ENCODE measurements at regions not wholly inside any gene's neighbourhood (a gene's known extent, or its start where the extent isn't known, plus 50 kb on each side); places are given as distances from the start of the nearest gene placed in this dataset.

DNA sequence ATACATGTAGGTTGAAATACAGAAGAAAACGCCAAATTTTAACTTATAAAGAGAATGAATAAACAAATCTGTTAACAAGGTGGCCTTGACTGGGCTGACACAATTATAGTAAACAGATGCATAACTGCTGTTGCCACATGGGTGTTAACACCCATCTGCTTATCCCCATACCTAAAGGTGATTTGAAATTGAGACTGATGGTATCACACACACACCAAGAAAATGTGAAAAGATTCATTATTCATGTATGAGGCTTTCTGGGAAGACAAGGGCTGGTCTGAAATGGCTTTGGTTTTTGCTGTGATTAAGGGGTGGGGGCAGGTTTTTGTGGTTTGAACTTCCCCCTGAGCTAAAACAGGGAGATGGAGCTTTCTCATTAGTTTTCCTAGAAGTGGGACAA lies 156.6 kb downstream of the SYT10 start:
- Histone ChIP-seq H3K9me3 (peaks cover 0 to 55% (median 4%) of the 10 kb centered on the region in 11 donors), H3K4me1 (no peaks in the 10 kb centered on the region), H3K4me3 (no peak overlapping the region), H3K36me3 (no peaks in the 10 kb centered on the region), H3K27me3 (no peaks in the 10 kb centered on the region), H3K27ac (no peak overlapping the region)
- no peak for DNase-seq
- TF ChIP-seq, protein P1, sequence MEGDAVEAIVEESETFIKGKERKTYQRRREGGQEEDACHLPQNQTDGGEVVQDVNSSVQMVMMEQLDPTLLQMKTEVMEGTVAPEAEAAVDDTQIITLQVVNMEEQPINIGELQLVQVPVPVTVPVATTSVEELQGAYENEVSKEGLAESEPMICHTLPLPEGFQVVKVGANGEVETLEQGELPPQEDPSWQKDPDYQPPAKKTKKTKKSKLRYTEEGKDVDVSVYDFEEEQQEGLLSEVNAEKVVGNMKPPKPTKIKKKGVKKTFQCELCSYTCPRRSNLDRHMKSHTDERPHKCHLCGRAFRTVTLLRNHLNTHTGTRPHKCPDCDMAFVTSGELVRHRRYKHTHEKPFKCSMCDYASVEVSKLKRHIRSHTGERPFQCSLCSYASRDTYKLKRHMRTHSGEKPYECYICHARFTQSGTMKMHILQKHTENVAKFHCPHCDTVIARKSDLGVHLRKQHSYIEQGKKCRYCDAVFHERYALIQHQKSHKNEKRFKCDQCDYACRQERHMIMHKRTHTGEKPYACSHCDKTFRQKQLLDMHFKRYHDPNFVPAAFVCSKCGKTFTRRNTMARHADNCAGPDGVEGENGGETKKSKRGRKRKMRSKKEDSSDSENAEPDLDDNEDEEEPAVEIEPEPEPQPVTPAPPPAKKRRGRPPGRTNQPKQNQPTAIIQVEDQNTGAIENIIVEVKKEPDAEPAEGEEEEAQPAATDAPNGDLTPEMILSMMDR (IDR thresholded peaks at IDR 0.05), result no peak
- 90 to 94% methylated on average over 1 of the region's 1 CpG for WGBS, 2 donors
- intact Hi-C loops (cut with DNase I), result no loop called here
- ATAC-seq, result no peak

DNA sequence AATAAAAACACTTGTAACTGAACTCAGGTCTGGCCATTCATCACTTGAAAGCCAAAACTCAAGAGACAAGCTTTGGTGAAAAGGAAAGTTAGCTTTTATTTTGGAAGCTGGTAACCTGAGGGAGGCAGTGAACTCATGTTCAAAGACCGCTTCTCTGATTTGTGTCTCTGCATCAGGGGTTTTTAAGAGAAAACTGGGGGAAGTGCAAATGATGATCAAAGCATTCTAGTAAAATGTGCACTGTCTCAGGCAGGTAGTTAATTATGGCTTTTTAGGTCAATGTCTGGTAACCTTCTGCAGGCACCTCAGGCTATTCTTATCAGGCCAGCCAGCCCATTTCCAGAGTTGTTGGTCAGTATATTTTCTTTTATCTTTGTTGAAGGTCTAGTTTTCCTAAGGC lies 162.2 kb downstream of the SYT10 start:
- DNase-seq (no peak), ATAC-seq (no peak)
- 69 to 78% methylated on average over 1 of the region's 1 CpG for WGBS, 2 donors
- no peak overlapping the region for H3K4me3 ChIP-seq
- TF ChIP-seq, protein P1 (IDR thresholded peaks at IDR 0.05), result no peak
- H3K36me3 ChIP-seq, result no peaks in the 10 kb centered on the region
- H3K27me3 ChIP-seq, result no peaks in the 10 kb centered on the region
- no peaks in the 10 kb centered on the region for H3K4me1 ChIP-seq
- peaks cover 0 to 61% (median 4%) of the 10 kb centered on the region in 11 donors for H3K9me3 ChIP-seq
- H3K27ac ChIP-seq, result no peak overlapping the region
- intact Hi-C loops (cut with DNase I), result no loop called here

DNA sequence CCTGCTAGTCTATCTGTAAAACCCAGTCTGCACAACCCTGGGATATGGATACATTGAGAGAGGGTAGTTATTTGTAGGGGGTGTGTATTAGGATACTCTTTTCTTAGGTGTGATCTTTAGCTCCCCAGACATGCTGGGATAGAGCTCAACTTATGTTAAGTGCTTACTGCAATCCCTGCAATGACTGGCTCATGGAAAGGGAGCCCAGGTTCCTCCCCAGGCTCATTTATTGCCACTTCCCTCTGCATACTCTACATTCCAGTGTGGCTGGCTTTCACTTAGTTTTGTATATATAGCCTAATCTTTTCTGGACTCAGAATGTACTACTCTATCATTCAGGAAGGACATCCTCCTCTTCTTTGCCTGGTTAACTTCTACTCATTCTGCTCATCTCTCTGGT lies 172.0 kb downstream of the SYT10 start:
- ATAC-seq (no peak), DNase-seq (no peak)
- Histone ChIP-seq H3K4me3 (no peak overlapping the region), H3K27ac (no peak overlapping the region), H3K9me3 (peaks cover 0 to 9% (median 0%) of the 10 kb centered on the region in 11 donors), H3K27me3 (no peaks in the 10 kb centered on the region), H3K36me3 (no peaks in the 10 kb centered on the region), H3K4me1 (no peaks in the 10 kb centered on the region)
- intact Hi-C loops (cut with DNase I), result no loop called here
- TF ChIP-seq, protein P1 (IDR thresholded peaks at IDR 0.05), result no peak

DNA sequence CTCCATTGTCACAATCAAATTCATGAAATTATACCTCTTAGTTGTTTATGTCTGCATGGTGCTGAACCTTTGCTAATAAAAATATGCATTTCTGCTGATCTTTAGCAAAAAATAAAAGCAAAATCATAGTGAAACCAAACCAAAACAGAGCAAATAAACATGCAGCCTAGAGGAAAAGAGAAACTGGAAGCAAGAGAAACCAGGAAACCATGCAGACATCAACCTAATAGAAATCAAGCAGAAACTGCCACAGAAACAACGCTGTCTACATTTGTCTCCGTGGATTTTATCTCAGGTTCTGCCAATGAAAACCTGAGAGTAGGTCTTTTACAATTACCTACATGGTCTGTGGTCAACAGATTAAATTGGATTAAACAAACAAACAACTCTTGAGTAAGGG lies 173.7 kb downstream of the SYT10 start:
- intact Hi-C loops (cut with DNase I), result no loop called here
- no peak overlapping the region for H3K27ac ChIP-seq
- TF ChIP-seq, protein P1 (IDR thresholded peaks at IDR 0.05), result no peak
- ATAC-seq (no peak), DNase-seq (no peak)
- 39 to 52% methylated on average over 2 of the region's 2 CpGs for WGBS, 2 donors
- no peaks in the 10 kb centered on the region for H3K36me3 ChIP-seq
- no peaks in the 10 kb centered on the region for H3K27me3 ChIP-seq
- H3K4me1 ChIP-seq, result no peaks in the 10 kb centered on the region
- H3K9me3 ChIP-seq, result peaks cover 0 to 6% (median 0%) of the 10 kb centered on the region in 11 donors
- no peak overlapping the region for H3K4me3 ChIP-seq

All from heart right ventricle (tissue), 16 donors.